ENCODE measurements at regions not wholly inside any gene's neighbourhood (a gene's known extent, or its start where the extent isn't known, plus 50 kb on each side); places are given as distances from the start of the nearest gene placed in this dataset.
"Not testable (repeated sequence)": the region's sequence is repeated elsewhere in the genome, so short reads cannot be mapped to it uniquely, and the experiment has no call there.

GRCh38 chr6:141209890-141210289 lies 922.8 kb upstream of the GJE1 start:
- DNase-seq = no peak

- no peak for DNase-seq
Observed at GRCh38 chr6:141208101-141208500, 924.6 kb upstream of the GJE1 start.

GRCh38 chr6:141203902-141204575 lies 928.7 kb upstream of the GJE1 start:
- peak; percentile 64 for DNase-seq

- peak; percentile 91 for DNase-seq
Observed at GRCh38 chr6:141202626-141203025, 930.1 kb upstream of the GJE1 start.

- DNase-seq = peak; percentile 70
Observed at GRCh38 chr6:141199074-141199473, 933.7 kb upstream of the GJE1 start.

GRCh38 chr6:141195251-141195832 lies 937.4 kb upstream of the GJE1 start:
- DNase-seq = no peak

GRCh38 chr6:141183368-141183767 lies 949.4 kb upstream of the GJE1 start:
- DNase-seq = no peak

GRCh38 chr6:141175458-141175857 lies 957.3 kb upstream of the GJE1 start:
- not testable (repeated sequence) for DNase-seq

- DNase-seq = no peak
Observed at GRCh38 chr6:141174932-141175331, 957.8 kb upstream of the GJE1 start.

- no peak for DNase-seq
Observed at GRCh38 chr6:141173529-141173928, 959.2 kb upstream of the GJE1 start.

GRCh38 chr6:141169419-141169818 lies 963.3 kb upstream of the GJE1 start:
- DNase-seq = peak; percentile 94

- no peak for DNase-seq
Observed at GRCh38 chr6:141167945-141168344, 964.8 kb upstream of the GJE1 start.

GRCh38 chr6:141165002-141165665 lies 967.6 kb upstream of the GJE1 start:
- DNase-seq = no peak

GRCh38 chr6:141164042-141164743 lies 968.5 kb upstream of the GJE1 start:
- no peak for DNase-seq

GRCh38 chr6:141163107-141163506 lies 969.6 kb upstream of the GJE1 start:
- no peak for DNase-seq

- no peak for DNase-seq
Observed at GRCh38 chr6:141158740-141159139, 974.0 kb upstream of the GJE1 start.

GRCh38 chr6:141153563-141153962 lies 979.2 kb upstream of the GJE1 start:
- no peak for DNase-seq

- DNase-seq = peak; percentile 63
Observed at GRCh38 chr6:141152951-141153350, 979.8 kb upstream of the GJE1 start.

GRCh38 chr6:141151710-141152417 lies 980.9 kb upstream of the GJE1 start:
- no peak for DNase-seq

- no peak for DNase-seq
Observed at GRCh38 chr6:141141870-141142269, 990.9 kb upstream of the GJE1 start.

GRCh38 chr6:141140905-141141304 lies 991.8 kb upstream of the GJE1 start:
- DNase-seq = no peak

GRCh38 chr6:141139461-141139860 lies 993.3 kb upstream of the GJE1 start:
- no peak for DNase-seq

- DNase-seq = no peak
Observed at GRCh38 chr6:141134723-141135122, 998.0 kb upstream of the GJE1 start.

Data from fibroblast of skin of right quadriceps (primary cell).